Neural cell (in vitro differentiated cells): ENCODE measurements at regions not wholly inside any gene's neighbourhood (a gene's known extent, or its start where the extent isn't known, plus 50 kb on each side); places are given as distances from the start of the nearest gene placed in this dataset.
"Not testable (repeated sequence)": the region's sequence is repeated elsewhere in the genome, so short reads cannot be mapped to it uniquely, and the experiment has no call there.

Experiments
- H2AFZ ChIP-seq: fragments of 200-600, 300-800 bp; sonication (generic), shearing (Covaris generic); 2 replicates; pipeline ENCODE4 v1.6.0; 2014; ENCODE audit warnings: low read depth, mild to moderate bottlenecking, antibody characterized with exemption, low read length, moderate library complexity
- H3F3A ChIP-seq: fragments of 200-600 bp; shearing (Covaris generic); 2 replicates; pipeline ENCODE4 v1.6.1; 2016; ENCODE audit warnings: mild to moderate bottlenecking, moderate library complexity, mixed read lengths, antibody characterized with exemption, low read length; ENCODE audit not compliant: insufficient read depth, poor library complexity, severe bottlenecking
- H3K27ac ChIP-seq: fragments of 200-600, 300-800 bp; sonication (generic), shearing (Covaris generic); 2 replicates; pipeline ENCODE4 v1.5.1; 2014; ENCODE audit warnings: mild to moderate bottlenecking, low read length, moderate library complexity
- H3K27me3 ChIP-seq: fragments of 300-800, 200-600 bp; sonication (generic), shearing (Covaris generic); 2 replicates; pipeline ENCODE4 v1.6.0; 2014; ENCODE audit warnings: mild to moderate bottlenecking, low read depth, low read length, moderate library complexity; ENCODE audit not compliant: insufficient read depth
- H3K36me3 ChIP-seq: fragments of 300-800, 200-600 bp; sonication (generic), shearing (Covaris generic); 2 replicates; pipeline ENCODE4 v1.5.1; 2014; ENCODE audit warnings: mild to moderate bottlenecking, antibody characterized with exemption, low read length, moderate library complexity; ENCODE audit not compliant: insufficient read depth
- H3K4me2 ChIP-seq: fragments of 300-800, 200-600 bp; sonication (generic), shearing (Covaris generic); 2 replicates; pipeline ENCODE4 v1.6.0; 2014; ENCODE audit warnings: mild to moderate bottlenecking, low read length
- H3K4me3 ChIP-seq: fragments of 300-800, 200-600 bp; sonication (generic), shearing (Covaris generic); 2 replicates; pipeline ENCODE4 v1.5.1; 2014; ENCODE audit warnings: mild to moderate bottlenecking, low read length, moderate library complexity
- H3K79me2 ChIP-seq: fragments of 200-600 bp; shearing (Covaris generic); replicated peaks from 2 replicates; pipeline ENCODE4 v1.6.0; 2014; ENCODE audit warnings: mild to moderate bottlenecking, low read length, moderate library complexity; ENCODE audit not compliant: insufficient read depth
- H3K9ac ChIP-seq: fragments of 300-800, 200-600 bp; sonication (generic), shearing (Covaris generic); 2 replicates; pipeline ENCODE4 v1.6.1; 2016; ENCODE audit warnings: mild to moderate bottlenecking, low read length, mixed read lengths
- H3K9me2 ChIP-seq: fragments of 200-600 bp; shearing (Covaris generic); 2 replicates; pipeline ENCODE4 v1.6.1; 2016; ENCODE audit warnings: mild to moderate bottlenecking, low read length, mixed read lengths; ENCODE audit not compliant: insufficient read depth
- H3K9me3 ChIP-seq: fragments of 200-600, 300-800 bp; sonication (generic), shearing (Covaris generic); 2 replicates; pipeline ENCODE4 v1.6.1; 2016; ENCODE audit warnings: mild to moderate bottlenecking, mixed run types, low read length, moderate library complexity, mixed read lengths
- H4K20me1 ChIP-seq: fragments of 200-600 bp; shearing (Covaris generic); 2 replicates; pipeline ENCODE4 v1.6.1; 2016; ENCODE audit warnings: mild to moderate bottlenecking, mixed run types; ENCODE audit not compliant: insufficient read depth
- CTCF ChIP-seq: fragments of 450-650 bp; IDR thresholded peaks from 2 replicates; pipeline ENCODE4 v1.5.1; 2014; ENCODE audit warnings: antibody characterized with exemption, mild to moderate bottlenecking, moderate library complexity; ENCODE audit not compliant: poor library complexity, severe bottlenecking
- EP300 ChIP-seq: fragments of 450-650 bp; conservative IDR thresholded peaks from 2 replicates; pipeline ENCODE4 v1.6.1; 2014; ENCODE audit warnings: antibody characterized with exemption, mild to moderate bottlenecking, moderate library complexity; ENCODE audit not compliant: poor library complexity, severe bottlenecking
- EZH2 ChIP-seq: fragments of 200-600, 300-800 bp; shearing (Covaris generic), sonication (generic); IDR thresholded peaks from 2 replicates; pipeline ENCODE4 v1.6.1; 2014; ENCODE audit warnings: antibody characterized with exemption, low read length, borderline replicate concordance, mild to moderate bottlenecking; ENCODE audit not compliant: insufficient read depth, poor library complexity, severe bottlenecking
- MXI1 ChIP-seq: fragments of 450-650 bp; conservative IDR thresholded peaks from 2 replicates; pipeline ENCODE4 v1.6.1; 2014; ENCODE audit warnings: antibody characterized with exemption, mild to moderate bottlenecking; ENCODE audit not compliant: poor library complexity, severe bottlenecking
- POLR2AphosphoS5 ChIP-seq: IDR thresholded peaks from 2 replicates; pipeline ENCODE4 v1.6.1; 2012
- RAD21 ChIP-seq: fragments of 450-650 bp; conservative IDR thresholded peaks from 2 replicates; pipeline ENCODE4 v1.6.1; 2014; ENCODE audit warnings: antibody characterized with exemption, mild to moderate bottlenecking, moderate library complexity
- REST ChIP-seq: IDR thresholded peaks from 2 replicates; pipeline ENCODE4 v1.6.1; 2012; ENCODE audit warnings: borderline replicate concordance
- SMC3 ChIP-seq: fragments of 450-650 bp; conservative IDR thresholded peaks from 2 replicates; pipeline ENCODE4 v1.6.1; 2014; ENCODE audit warnings: antibody characterized with exemption, mild to moderate bottlenecking, moderate library complexity; ENCODE audit not compliant: poor library complexity
- TAF1 ChIP-seq: IDR thresholded peaks from 2 replicates; pipeline ENCODE4 v1.6.1; 2012; ENCODE audit warnings: low read depth

DNA sequence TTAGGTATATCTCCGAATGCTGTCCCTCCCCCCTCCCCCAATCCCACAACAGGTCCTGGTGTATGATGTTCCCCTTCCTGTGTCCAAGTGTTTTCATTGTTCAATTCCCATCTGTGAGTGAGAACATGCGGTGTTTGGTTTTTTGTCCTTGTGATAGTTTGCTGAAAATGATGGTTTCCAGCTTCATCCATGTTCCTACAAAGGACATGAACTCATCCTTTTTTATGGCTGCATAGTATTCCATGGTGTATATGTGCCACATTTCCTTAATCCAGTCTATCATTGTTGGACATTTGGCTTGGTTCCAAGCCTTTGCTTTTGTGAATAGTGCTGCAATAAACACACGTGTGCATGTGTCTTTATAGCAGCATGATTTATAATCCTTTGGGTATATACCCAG lies 199.1 kb downstream of the CTH start:
- H3K4me2 ChIP-seq, H3K9me3 ChIP-seq, H3K9me2 ChIP-seq, H3K4me3 ChIP-seq, H3K9ac ChIP-seq, H3K79me2 ChIP-seq, H4K20me1 ChIP-seq, H3K27me3 ChIP-seq, H2AFZ ChIP-seq, H3K27ac ChIP-seq, H3F3A ChIP-seq, H3K36me3 ChIP-seq: not testable (repeated sequence)

DNA sequence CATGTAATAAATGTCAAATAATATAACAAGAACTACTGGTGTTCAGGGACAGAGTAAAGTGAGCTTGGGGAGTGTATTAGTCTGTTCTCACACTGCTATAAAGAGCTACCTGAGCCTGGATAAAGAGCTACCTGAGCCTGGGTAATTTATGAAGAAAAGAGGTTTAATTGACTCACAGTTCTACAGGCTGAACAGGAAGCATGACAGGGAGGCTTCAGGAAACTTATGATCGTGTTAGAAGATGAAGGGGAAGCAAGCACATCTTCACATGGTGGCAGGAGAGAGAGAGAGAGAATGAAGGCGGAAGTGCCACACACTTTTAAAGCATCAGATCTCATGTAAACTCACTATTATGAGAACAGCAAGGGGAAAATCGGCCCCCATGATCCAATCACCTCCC lies 205.9 kb downstream of the CTH start:
- no peaks in the 10 kb centered on the region for H3F3A ChIP-seq
- no peak overlapping the region for H3K4me3 ChIP-seq
- no peak overlapping the region for H3K27ac ChIP-seq
- H3K27me3 ChIP-seq, result no peaks in the 10 kb centered on the region
- H3K9ac ChIP-seq, result no peak overlapping the region
- H4K20me1 ChIP-seq, result no peaks in the 10 kb centered on the region
- no peak overlapping the region for H2AFZ ChIP-seq
- TF ChIP-seq MXI1 (no peak), REST (no peak), SMC3 (no peak), CTCF (no peak)
- no peaks in the 10 kb centered on the region for H3K36me3 ChIP-seq
- H3K79me2 ChIP-seq, result no peaks in the 10 kb centered on the region
- H3K4me2 ChIP-seq, result no peak overlapping the region
- no peaks in the 10 kb centered on the region for H3K9me3 ChIP-seq
- H3K9me2 ChIP-seq, result no peaks in the 10 kb centered on the region

DNA sequence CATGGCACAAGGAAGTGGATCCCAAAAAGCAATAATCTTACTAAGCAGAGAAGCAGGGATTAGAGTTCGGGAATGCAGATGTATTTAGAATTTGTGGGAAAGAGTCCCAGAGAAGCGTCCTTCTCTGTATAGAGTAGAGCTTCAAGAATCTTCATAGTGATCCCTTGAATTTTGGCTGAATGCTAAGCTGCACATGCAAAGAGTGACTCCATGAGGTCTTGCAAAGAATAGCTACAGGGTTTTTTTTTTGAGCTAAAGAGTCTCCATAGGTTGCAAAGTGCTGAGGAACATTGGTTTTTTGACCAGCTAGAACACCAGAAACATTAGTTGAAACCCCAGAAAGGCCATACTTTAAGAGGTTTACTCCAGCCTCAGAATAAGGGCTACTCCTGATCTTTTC lies 206.7 kb downstream of the CTH start:
- H3K4me2 ChIP-seq, result no peak overlapping the region
- no peak overlapping the region for H3K9ac ChIP-seq
- no peaks in the 10 kb centered on the region for H3K9me2 ChIP-seq
- no peak overlapping the region for H3K4me3 ChIP-seq
- no peak overlapping the region for H2AFZ ChIP-seq
- no peaks in the 10 kb centered on the region for H4K20me1 ChIP-seq
- H3K9me3 ChIP-seq, result no peaks in the 10 kb centered on the region
- H3K36me3 ChIP-seq, result no peaks in the 10 kb centered on the region
- H3F3A ChIP-seq, result no peaks in the 10 kb centered on the region
- H3K79me2 ChIP-seq, result no peaks in the 10 kb centered on the region
- no peak overlapping the region for H3K27ac ChIP-seq
- no peak for TF ChIP-seq RAD21
- no peak for TF ChIP-seq POLR2AphosphoS5
- no peak for TF ChIP-seq EZH2
- no peak for TF ChIP-seq CTCF
- no peak for TF ChIP-seq SMC3
- no peak for TF ChIP-seq REST
- no peak for TF ChIP-seq MXI1
- TF ChIP-seq EP300, result no peak
- no peak for TF ChIP-seq TAF1
- no peaks in the 10 kb centered on the region for H3K27me3 ChIP-seq
